Activated T-helper 1 cell treated with anti-CD3 and anti-CD28 coated beads, Interleukin-12 subunit alpha, Interleukin-12 subunit beta, Interleukin-2, Interleukin-4 antibody, amounts not matched to agents 30 ng/mL and 10 ng/mL and 1 ng/mL, durations not matched to agents 14 hours and 24 hours and 36 hours (primary cell): ENCODE measurements at regions not wholly inside any gene's neighbourhood (a gene's known extent, or its start where the extent isn't known, plus 50 kb on each side); places are given as distances from the start of the nearest gene placed in this dataset.

ENCODE experiments used
- DNase-seq: peaks from one replicate; pipeline ENCODE4 v3.0.0; 2021; ENCODE audit warnings: low spot score
- H3K27ac Mint-ChIP-seq: one replicate; pipeline ENCODE4 v1.8.0; 2021; ENCODE audit warnings: mild to moderate bottlenecking, mixed read lengths
- H3K27me3 Mint-ChIP-seq: one replicate; pipeline ENCODE4 v1.8.0; 2022; ENCODE audit warnings: mild to moderate bottlenecking, moderate library complexity, mixed read lengths; ENCODE audit not compliant: insufficient read depth
- H3K36me3 Mint-ChIP-seq: one replicate; pipeline ENCODE4 v1.8.0; 2021; ENCODE audit warnings: low read depth, mixed read lengths
- H3K4me1 Mint-ChIP-seq: one replicate; pipeline ENCODE4 v1.8.0; 2021; ENCODE audit warnings: low read depth, mixed read lengths
- H3K4me3 Mint-ChIP-seq: one replicate; pipeline ENCODE4 v1.8.0; 2021; ENCODE audit warnings: mild to moderate bottlenecking, moderate library complexity, mixed read lengths
- H3K9me3 Mint-ChIP-seq: one replicate; pipeline ENCODE4 v1.8.0; 2021; ENCODE audit warnings: mixed read lengths
- intact Hi-C: fragments of 100-400 bp; cut with micrococcal nuclease; formaldehyde crosslinking; loops from one replicate; pipeline ENCODE4 v1.15.1; 2024

DNA sequence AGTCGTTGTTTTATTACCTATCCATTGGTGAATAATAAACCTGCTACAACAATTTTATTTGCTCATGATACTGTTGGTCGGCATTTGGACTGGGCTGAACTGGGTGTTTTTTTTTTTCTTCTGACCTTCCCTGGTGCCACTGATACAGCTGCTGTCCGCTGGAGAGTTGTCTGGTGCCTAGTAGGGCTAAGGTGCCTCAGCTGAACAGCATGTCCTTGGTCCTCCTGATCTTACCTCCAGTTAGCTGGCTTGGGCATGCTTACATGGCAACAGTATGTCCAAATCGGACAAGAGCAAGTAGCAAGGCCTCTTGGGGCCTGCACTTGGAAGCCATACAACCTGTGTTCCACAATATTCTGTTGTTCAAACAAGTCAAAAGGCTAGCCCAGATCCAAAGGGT, 563.4 kb downstream of the BMP2 start:
- intact Hi-C loops, result no loop called here
- H3K4me3 Mint-ChIP-seq, result no peak overlapping the region
- H3K27ac Mint-ChIP-seq, result no peak overlapping the region
- H3K27me3 Mint-ChIP-seq, result no peaks in the 10 kb centered on the region
- H3K9me3 Mint-ChIP-seq, result no peaks in the 10 kb centered on the region
- H3K4me1 Mint-ChIP-seq, result no peaks in the 10 kb centered on the region
- DNase-seq, result no peak
- no peaks in the 10 kb centered on the region for H3K36me3 Mint-ChIP-seq

DNA sequence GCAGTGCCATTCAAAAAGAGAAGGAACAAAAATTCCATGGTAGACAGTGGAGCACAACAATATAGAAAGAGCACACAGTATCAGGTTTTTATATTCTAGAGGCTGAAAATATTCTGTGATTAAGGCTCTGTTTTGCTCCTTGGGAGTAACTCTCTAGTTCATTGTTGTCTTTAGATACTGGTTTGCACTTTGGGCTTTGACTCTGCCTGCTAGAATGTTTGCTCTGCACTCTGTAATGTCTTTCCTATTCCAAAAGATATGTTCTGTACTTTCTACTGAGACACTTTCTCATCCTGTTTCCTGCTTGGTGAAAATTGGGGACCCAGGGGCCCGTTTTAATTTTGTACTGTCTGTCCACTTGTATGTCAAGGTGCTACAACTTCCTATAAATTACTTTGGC, 564.7 kb downstream of the BMP2 start:
- Mint-ChIP-seq H3K9me3 (no peaks in the 10 kb centered on the region), H3K4me3 (no peak overlapping the region), H3K4me1 (no peaks in the 10 kb centered on the region), H3K36me3 (no peaks in the 10 kb centered on the region), H3K27ac (no peak overlapping the region), H3K27me3 (no peaks in the 10 kb centered on the region)
- no peak for DNase-seq
- intact Hi-C loops, result no loop called here

DNA sequence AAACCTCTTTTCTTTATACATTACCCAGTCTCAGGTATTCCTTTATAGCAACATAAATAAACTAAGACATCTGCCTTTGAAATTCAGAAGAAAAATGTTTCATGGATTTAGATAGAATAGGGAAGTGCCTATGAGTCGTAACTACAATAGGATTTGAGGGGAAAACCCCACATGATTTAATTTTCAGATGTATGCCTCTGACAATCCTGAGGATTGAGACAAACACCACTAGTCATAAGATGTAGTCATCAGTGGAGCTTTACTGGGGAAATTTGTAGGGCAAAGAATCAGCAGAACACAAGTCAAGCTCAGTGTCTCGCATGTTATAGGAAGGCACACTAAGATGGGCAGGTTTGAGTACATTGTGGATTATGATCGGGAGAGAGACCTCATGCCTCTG, 566.4 kb downstream of the BMP2 start:
- Mint-ChIP-seq H3K27me3 (no peaks in the 10 kb centered on the region), H3K9me3 (no peaks in the 10 kb centered on the region), H3K4me1 (no peaks in the 10 kb centered on the region), H3K36me3 (no peaks in the 10 kb centered on the region), H3K27ac (no peak overlapping the region), H3K4me3 (no peak overlapping the region)
- intact Hi-C loops, result no loop called here
- no peak for DNase-seq

GRCh38 chr20:7346026-7346425, 578.5 kb downstream of the BMP2 start:
- H3K9me3 Mint-ChIP-seq, result peaks cover 7% of the 10 kb centered on the region

DNA sequence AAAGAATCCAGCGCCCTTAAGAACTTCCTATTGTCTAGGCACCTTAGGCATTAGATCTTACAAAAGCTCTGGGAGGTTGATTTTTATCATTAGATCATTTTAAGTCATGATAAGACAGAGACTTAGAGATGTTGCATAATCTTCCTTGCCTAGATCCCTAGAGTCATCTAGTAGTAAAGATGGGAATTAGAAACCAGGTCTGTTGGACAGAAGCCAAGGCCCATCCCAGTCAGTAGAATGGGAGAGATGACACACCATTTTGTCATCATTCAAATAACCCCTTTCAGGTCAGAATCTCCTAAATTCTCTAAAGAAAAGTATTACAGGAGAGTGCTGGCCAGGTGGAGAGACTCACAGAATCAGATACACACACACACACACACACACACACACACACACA, 579.1 kb downstream of the BMP2 start:
- Mint-ChIP-seq H3K4me1 (no peaks in the 10 kb centered on the region), H3K36me3 (no peaks in the 10 kb centered on the region), H3K4me3 (no peak overlapping the region), H3K27me3 (no peaks in the 10 kb centered on the region), H3K9me3 (peaks cover 7% of the 10 kb centered on the region), H3K27ac (no peak overlapping the region)
- DNase-seq, result no peak
- intact Hi-C loops, result no loop called here

More at GRCh38 chr20:7346026-7346425, 578.5 kb downstream of the BMP2 start:
- Mint-ChIP-seq H3K4me3 (no peak overlapping the region), H3K27ac (no peak overlapping the region), H3K27me3 (no peaks in the 10 kb centered on the region), H3K36me3 (no peaks in the 10 kb centered on the region), H3K4me1 (no peaks in the 10 kb centered on the region)
- DNase-seq, result no peak
- intact Hi-C loops, result no loop called here

- intact Hi-C loops, result no loop called here
- Mint-ChIP-seq H3K27ac (no peak overlapping the region), H3K4me3 (no peak overlapping the region), H3K4me1 (no peaks in the 10 kb centered on the region), H3K27me3 (no peaks in the 10 kb centered on the region), H3K9me3 (peaks cover 12% of the 10 kb centered on the region), H3K36me3 (no peaks in the 10 kb centered on the region)
- DNase-seq, result no peak
These were observed 579.9 kb downstream of the BMP2 start for GRCh38 chr20:7347409-7347808.

DNA sequence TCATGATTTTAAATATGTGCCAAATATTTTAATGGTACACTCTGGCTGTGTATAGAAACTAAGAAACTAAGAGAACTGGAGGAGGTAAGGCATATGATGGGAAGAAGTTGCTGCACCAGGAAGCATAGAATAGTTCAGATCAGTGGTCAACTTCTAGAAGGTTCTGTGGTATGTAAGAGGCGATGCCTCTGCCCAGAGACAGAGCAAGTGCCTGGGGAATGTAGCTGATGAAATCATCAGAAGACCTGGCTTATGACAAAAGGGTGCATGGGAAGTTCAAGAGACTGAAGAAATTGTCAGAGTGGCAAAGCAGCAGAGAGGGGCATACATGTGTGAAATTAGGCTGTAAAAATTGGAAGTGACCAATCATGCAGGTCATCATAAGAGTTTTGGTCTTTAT, 580.8 kb downstream of the BMP2 start:
- DNase-seq, result no peak
- no peak overlapping the region for H3K4me3 Mint-ChIP-seq

GRCh38 chr20:7352165-7352564, 584.7 kb downstream of the BMP2 start:
- Mint-ChIP-seq H3K9me3 (peaks cover 12% of the 10 kb centered on the region), H3K4me1 (no peaks in the 10 kb centered on the region), H3K4me3 (no peak overlapping the region), H3K36me3 (no peaks in the 10 kb centered on the region), H3K27me3 (no peaks in the 10 kb centered on the region), H3K27ac (no peak overlapping the region)
- intact Hi-C loops, result no loop called here
- DNase-seq, result no peak

More for the DNA sequence above, 580.8 kb downstream of the BMP2 start:
- intact Hi-C loops, result no loop called here
- H3K36me3 Mint-ChIP-seq, result no peaks in the 10 kb centered on the region
- no peak overlapping the region for H3K27ac Mint-ChIP-seq
- no peaks in the 10 kb centered on the region for H3K27me3 Mint-ChIP-seq
- H3K9me3 Mint-ChIP-seq, result peaks cover 12% of the 10 kb centered on the region
- H3K4me1 Mint-ChIP-seq, result no peaks in the 10 kb centered on the region

- intact Hi-C loops, result no loop called here
- no peak overlapping the region for H3K4me3 Mint-ChIP-seq
- peaks cover 12% of the 10 kb centered on the region for H3K9me3 Mint-ChIP-seq
These were observed 585.2 kb downstream of the HAO1 start for GRCh38 chr20:7355051-7355450.

DNA sequence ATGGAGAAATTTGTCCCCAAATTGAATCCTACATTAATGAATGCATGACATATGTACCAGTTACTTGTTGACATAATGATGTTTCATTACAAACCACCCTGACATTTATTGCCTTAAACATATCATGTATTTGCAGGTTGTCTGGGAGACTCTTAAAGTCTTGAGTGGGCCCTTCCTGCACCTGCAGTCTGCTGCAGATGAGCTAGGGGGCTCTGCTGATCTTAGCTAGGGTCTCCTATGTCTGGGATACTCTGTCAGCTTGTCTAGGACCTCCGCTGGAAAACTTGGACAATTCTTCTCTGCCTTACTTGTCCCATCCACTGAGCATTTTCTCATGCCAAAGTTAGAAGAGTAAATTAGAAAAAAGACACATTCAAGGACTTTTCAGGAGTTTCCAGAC, 581.6 kb downstream of the HAO1 start:
- Mint-ChIP-seq H3K9me3 (peaks cover 1% of the 10 kb centered on the region), H3K4me3 (no peak overlapping the region), H3K36me3 (no peaks in the 10 kb centered on the region), H3K27me3 (no peaks in the 10 kb centered on the region), H3K4me1 (no peaks in the 10 kb centered on the region), H3K27ac (no peak overlapping the region)
- no peak for DNase-seq
- intact Hi-C loops, result no loop called here

More at GRCh38 chr20:7355051-7355450, 585.2 kb downstream of the HAO1 start:
- DNase-seq, result no peak
- Mint-ChIP-seq H3K27me3 (no peaks in the 10 kb centered on the region), H3K4me1 (no peaks in the 10 kb centered on the region), H3K36me3 (no peaks in the 10 kb centered on the region), H3K27ac (no peak overlapping the region)

GRCh38 chr20:7359739-7360138, 580.5 kb downstream of the HAO1 start:
- intact Hi-C loops, result no loop called here
- no peaks in the 10 kb centered on the region for H3K36me3 Mint-ChIP-seq
- no peak overlapping the region for H3K4me3 Mint-ChIP-seq
- peaks cover 6% of the 10 kb centered on the region for H3K9me3 Mint-ChIP-seq
- no peaks in the 10 kb centered on the region for H3K4me1 Mint-ChIP-seq
- no peak overlapping the region for H3K27ac Mint-ChIP-seq
- DNase-seq, result no peak
- H3K27me3 Mint-ChIP-seq, result no peaks in the 10 kb centered on the region

DNA sequence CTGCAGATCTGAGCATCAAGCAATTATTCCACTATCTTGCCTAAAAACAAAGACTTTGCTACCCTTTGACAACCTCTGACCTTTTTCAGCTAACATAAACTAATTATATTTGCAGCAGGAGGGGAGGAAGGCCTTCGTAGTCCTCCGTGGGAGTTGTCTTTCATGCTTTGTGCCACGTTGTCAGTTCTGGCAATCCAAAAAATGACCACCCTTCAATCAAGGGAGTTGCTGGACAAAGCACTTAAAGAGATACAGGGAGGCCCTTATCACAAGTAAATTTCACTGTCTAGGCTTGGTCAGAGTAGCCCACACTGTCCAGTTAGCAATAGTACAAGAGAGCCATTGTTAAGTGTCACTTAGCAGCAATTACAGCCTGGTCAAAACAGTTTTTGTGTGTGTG, 578.9 kb downstream of the HAO1 start:
- H3K4me3 Mint-ChIP-seq, result no peak overlapping the region
- H3K9me3 Mint-ChIP-seq, result peaks cover 6% of the 10 kb centered on the region
- H3K4me1 Mint-ChIP-seq, result no peaks in the 10 kb centered on the region
- no peaks in the 10 kb centered on the region for H3K27me3 Mint-ChIP-seq
- H3K27ac Mint-ChIP-seq, result no peak overlapping the region
- DNase-seq, result no peak
- intact Hi-C loops, result no loop called here
- H3K36me3 Mint-ChIP-seq, result no peaks in the 10 kb centered on the region

- no peak for DNase-seq
- intact Hi-C loops, result no loop called here
- H3K36me3 Mint-ChIP-seq, result no peaks in the 10 kb centered on the region
- no peaks in the 10 kb centered on the region for H3K27me3 Mint-ChIP-seq
- no peak overlapping the region for H3K4me3 Mint-ChIP-seq
- no peaks in the 10 kb centered on the region for H3K4me1 Mint-ChIP-seq
- H3K27ac Mint-ChIP-seq, result no peak overlapping the region
- peaks cover 6% of the 10 kb centered on the region for H3K9me3 Mint-ChIP-seq
These were observed 578.3 kb downstream of the HAO1 start for GRCh38 chr20:7361931-7362330.

DNA sequence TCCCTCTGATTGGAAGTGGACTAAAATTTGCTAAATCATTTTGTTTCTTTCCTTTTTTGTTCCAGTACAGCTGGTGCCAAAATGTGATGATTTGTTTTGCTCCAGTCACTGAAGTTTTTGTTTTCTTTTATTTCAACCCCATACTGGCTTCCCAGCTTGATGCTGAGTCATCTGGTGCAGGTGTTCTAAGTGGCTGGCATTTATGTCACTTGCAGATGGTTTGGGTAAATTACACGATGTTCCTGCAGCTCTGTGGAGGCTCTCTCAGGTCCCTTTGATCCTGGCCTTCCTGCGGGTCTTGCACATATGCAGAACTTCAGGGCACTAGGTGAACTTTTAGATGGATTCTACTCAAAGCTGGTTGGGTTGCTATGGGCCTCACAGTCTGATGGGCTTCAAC, 577.7 kb downstream of the HAO1 start:
- no peaks in the 10 kb centered on the region for H3K36me3 Mint-ChIP-seq
- DNase-seq, result no peak
- intact Hi-C loops, result no loop called here
- H3K4me3 Mint-ChIP-seq, result no peak overlapping the region
- no peaks in the 10 kb centered on the region for H3K27me3 Mint-ChIP-seq
- no peak overlapping the region for H3K27ac Mint-ChIP-seq
- H3K4me1 Mint-ChIP-seq, result no peaks in the 10 kb centered on the region
- H3K9me3 Mint-ChIP-seq, result peaks cover 6% of the 10 kb centered on the region
